ENCODE measurements at regions not wholly inside any gene's neighbourhood (a gene's known extent, or its start where the extent isn't known, plus 50 kb on each side); places are given as distances from the start of the nearest gene placed in this dataset.
"Not testable (repeated sequence)": the region's sequence is repeated elsewhere in the genome, so short reads cannot be mapped to it uniquely, and the experiment has no call there.

- H3K4me1 ChIP-seq (ENCODE audit: control insufficient read depth, insufficient read depth, low read length) = no peaks in the 10 kb centered on the region
- H3K9me3 ChIP-seq (ENCODE audit: control insufficient read depth, insufficient read depth, low read length) = no peaks in the 10 kb centered on the region
- no peak overlapping the region for H3K27ac ChIP-seq (ENCODE audit: low read depth, low read length)
- H3K36me3 ChIP-seq (ENCODE audit: control insufficient read depth, insufficient read depth, low read length) = no peaks in the 10 kb centered on the region
- no peak overlapping the region for H3K4me3 ChIP-seq (ENCODE audit: low read depth, low read length)
- 54% methylated on average over 1 of the region's 4 CpGs for WGBS (ENCODE audit: insufficient coverage)
- peak in 5 of 6 donors; percentile 1 to 88 (median 37) for DNase-seq (ENCODE audit: low read depth in 4 of 6, low spot score in 6 of 6)
- H3K27me3 ChIP-seq (ENCODE audit: control insufficient read depth, insufficient read depth, low read length) = no peaks in the 10 kb centered on the region
These were observed 437.4 kb downstream of the JRKL start for GRCh38 chr11:96827164-96827563.

- H3K27ac ChIP-seq (ENCODE audit: low read depth, low read length) = no peak overlapping the region
- no CpG with 5 or more reads among the region's 2 CpGs for WGBS (ENCODE audit: insufficient coverage)
- H3K4me1 ChIP-seq (ENCODE audit: control insufficient read depth, insufficient read depth, low read length) = no peaks in the 10 kb centered on the region
These were observed 452.0 kb downstream of the JRKL start for GRCh38 chr11:96841792-96842191.

GRCh38 chr11:96842731-96843130 lies 452.9 kb downstream of the JRKL start:
- DNase-seq (ENCODE audit: low read depth in 4 of 6, low spot score in 6 of 6) = no peak
- no peak overlapping the region for H3K27ac ChIP-seq (ENCODE audit: low read depth, low read length)
- H3K27me3 ChIP-seq (ENCODE audit: control insufficient read depth, insufficient read depth, low read length) = no peaks in the 10 kb centered on the region
- no peaks in the 10 kb centered on the region for H3K36me3 ChIP-seq (ENCODE audit: control insufficient read depth, insufficient read depth, low read length)
- no peaks in the 10 kb centered on the region for H3K9me3 ChIP-seq (ENCODE audit: control insufficient read depth, insufficient read depth, low read length)
- no CpG with 5 or more reads among the region's 1 CpG for WGBS (ENCODE audit: insufficient coverage)
- no peaks in the 10 kb centered on the region for H3K4me1 ChIP-seq (ENCODE audit: control insufficient read depth, insufficient read depth, low read length)
- no peak overlapping the region for H3K4me3 ChIP-seq (ENCODE audit: low read depth, low read length)

More at GRCh38 chr11:96841792-96842191, 452.0 kb downstream of the JRKL start:
- Histone ChIP-seq H3K4me3 (ENCODE audit: low read depth, low read length) (no peak overlapping the region), H3K27me3 (ENCODE audit: control insufficient read depth, insufficient read depth, low read length) (no peaks in the 10 kb centered on the region), H3K9me3 (ENCODE audit: control insufficient read depth, insufficient read depth, low read length) (no peaks in the 10 kb centered on the region), H3K36me3 (ENCODE audit: control insufficient read depth, insufficient read depth, low read length) (no peaks in the 10 kb centered on the region)
- no peak for DNase-seq (ENCODE audit: low read depth in 4 of 6, low spot score in 6 of 6)

GRCh38 chr11:96854425-96854824 lies 464.6 kb downstream of the JRKL start:
- H3K27me3 ChIP-seq (ENCODE audit: control insufficient read depth, insufficient read depth, low read length) = no peaks in the 10 kb centered on the region
- DNase-seq (ENCODE audit: low read depth in 4 of 6, low spot score in 6 of 6) = peak in 1 of 6 donors; percentile 41
- H3K27ac ChIP-seq (ENCODE audit: low read depth, low read length) = no peak overlapping the region
- H3K9me3 ChIP-seq (ENCODE audit: control insufficient read depth, insufficient read depth, low read length) = no peaks in the 10 kb centered on the region
- no CpG with 5 or more reads among the region's 3 CpGs for WGBS (ENCODE audit: insufficient coverage)
- no peaks in the 10 kb centered on the region for H3K4me1 ChIP-seq (ENCODE audit: control insufficient read depth, insufficient read depth, low read length)
- H3K4me3 ChIP-seq (ENCODE audit: low read depth, low read length) = no peak overlapping the region
- H3K36me3 ChIP-seq (ENCODE audit: control insufficient read depth, insufficient read depth, low read length) = no peaks in the 10 kb centered on the region

GRCh38 chr11:96861722-96862121 lies 471.9 kb downstream of the JRKL start:
- H3K4me1 ChIP-seq (ENCODE audit: control insufficient read depth, insufficient read depth, low read length); H3K36me3 ChIP-seq (ENCODE audit: control insufficient read depth, insufficient read depth, low read length); H3K27me3 ChIP-seq (ENCODE audit: control insufficient read depth, insufficient read depth, low read length); H3K27ac ChIP-seq (ENCODE audit: low read depth, low read length); H3K4me3 ChIP-seq (ENCODE audit: low read depth, low read length); H3K9me3 ChIP-seq (ENCODE audit: control insufficient read depth, insufficient read depth, low read length); DNase-seq (ENCODE audit: low read depth in 4 of 6, low spot score in 6 of 6): not testable (repeated sequence)
- 100% methylated on average over 1 of the region's 3 CpGs for WGBS (ENCODE audit: insufficient coverage)

- H3K36me3 ChIP-seq (ENCODE audit: control insufficient read depth, insufficient read depth, low read length) = no peaks in the 10 kb centered on the region
- no peaks in the 10 kb centered on the region for H3K9me3 ChIP-seq (ENCODE audit: control insufficient read depth, insufficient read depth, low read length)
- DNase-seq (ENCODE audit: low read depth in 4 of 6, low spot score in 6 of 6) = peak in 1 of 6 donors; percentile 3
- H3K4me1 ChIP-seq (ENCODE audit: control insufficient read depth, insufficient read depth, low read length) = no peaks in the 10 kb centered on the region
- H3K27ac ChIP-seq (ENCODE audit: low read depth, low read length) = no peak overlapping the region
- 88% methylated on average over 3 of the region's 3 CpGs for WGBS (ENCODE audit: insufficient coverage)
- H3K27me3 ChIP-seq (ENCODE audit: control insufficient read depth, insufficient read depth, low read length) = no peaks in the 10 kb centered on the region
- no peak overlapping the region for H3K4me3 ChIP-seq (ENCODE audit: low read depth, low read length)
These were observed 473.7 kb downstream of the JRKL start for GRCh38 chr11:96863520-96863919.

- no peaks in the 10 kb centered on the region for H3K4me1 ChIP-seq (ENCODE audit: control insufficient read depth, insufficient read depth, low read length)
- no peaks in the 10 kb centered on the region for H3K9me3 ChIP-seq (ENCODE audit: control insufficient read depth, insufficient read depth, low read length)
- no CpG with 5 or more reads among the region's 2 CpGs for WGBS (ENCODE audit: insufficient coverage)
- no peak for DNase-seq (ENCODE audit: low read depth in 4 of 6, low spot score in 6 of 6)
- no peaks in the 10 kb centered on the region for H3K27me3 ChIP-seq (ENCODE audit: control insufficient read depth, insufficient read depth, low read length)
- H3K4me3 ChIP-seq (ENCODE audit: low read depth, low read length) = no peak overlapping the region
- no peak overlapping the region for H3K27ac ChIP-seq (ENCODE audit: low read depth, low read length)
- no peaks in the 10 kb centered on the region for H3K36me3 ChIP-seq (ENCODE audit: control insufficient read depth, insufficient read depth, low read length)
These were observed 475.2 kb downstream of the JRKL start for GRCh38 chr11:96865020-96865419.

- Histone ChIP-seq H3K27ac (ENCODE audit: low read depth, low read length) (no peak overlapping the region), H3K27me3 (ENCODE audit: control insufficient read depth, insufficient read depth, low read length) (no peaks in the 10 kb centered on the region), H3K9me3 (ENCODE audit: control insufficient read depth, insufficient read depth, low read length) (no peaks in the 10 kb centered on the region), H3K4me1 (ENCODE audit: control insufficient read depth, insufficient read depth, low read length) (no peaks in the 10 kb centered on the region), H3K36me3 (ENCODE audit: control insufficient read depth, insufficient read depth, low read length) (no peaks in the 10 kb centered on the region), H3K4me3 (ENCODE audit: low read depth, low read length) (no peak overlapping the region)
- DNase-seq (ENCODE audit: low read depth in 4 of 6, low spot score in 6 of 6) = no peak
These were observed 479.4 kb downstream of the JRKL start for GRCh38 chr11:96869207-96869606.

GRCh38 chr11:96875712-96876111 lies 485.9 kb downstream of the JRKL start:
- Histone ChIP-seq H3K27ac (ENCODE audit: low read depth, low read length) (no peak overlapping the region), H3K4me3 (ENCODE audit: low read depth, low read length) (no peak overlapping the region), H3K27me3 (ENCODE audit: control insufficient read depth, insufficient read depth, low read length) (no peaks in the 10 kb centered on the region), H3K9me3 (ENCODE audit: control insufficient read depth, insufficient read depth, low read length) (peaks cover 5% of the 10 kb centered on the region), H3K36me3 (ENCODE audit: control insufficient read depth, insufficient read depth, low read length) (no peaks in the 10 kb centered on the region), H3K4me1 (ENCODE audit: control insufficient read depth, insufficient read depth, low read length) (no peaks in the 10 kb centered on the region)
- DNase-seq (ENCODE audit: low read depth in 4 of 6, low spot score in 6 of 6) = peak in 1 of 6 donors; percentile 44
- WGBS (ENCODE audit: insufficient coverage) = 70% methylated on average over 1 of the region's 4 CpGs

GRCh38 chr11:96878299-96879051 lies 488.7 kb downstream of the JRKL start:
- 97% methylated on average over 5 of the region's 6 CpGs for WGBS (ENCODE audit: insufficient coverage)
- no peak overlapping the region for H3K4me3 ChIP-seq (ENCODE audit: low read depth, low read length)
- peaks cover 5% of the 10 kb centered on the region for H3K9me3 ChIP-seq (ENCODE audit: control insufficient read depth, insufficient read depth, low read length)
- no peaks in the 10 kb centered on the region for H3K4me1 ChIP-seq (ENCODE audit: control insufficient read depth, insufficient read depth, low read length)
- no peaks in the 10 kb centered on the region for H3K36me3 ChIP-seq (ENCODE audit: control insufficient read depth, insufficient read depth, low read length)
- no peaks in the 10 kb centered on the region for H3K27me3 ChIP-seq (ENCODE audit: control insufficient read depth, insufficient read depth, low read length)
- H3K27ac ChIP-seq (ENCODE audit: low read depth, low read length) = no peak overlapping the region
- DNase-seq (ENCODE audit: low read depth in 4 of 6, low spot score in 6 of 6) = no peak

Measured in spinal cord (tissue), 9 donors.